ENCODE measurements at regions not wholly inside any gene's neighbourhood (a gene's known extent, or its start where the extent isn't known, plus 50 kb on each side); places are given as distances from the start of the nearest gene placed in this dataset.

DNA sequence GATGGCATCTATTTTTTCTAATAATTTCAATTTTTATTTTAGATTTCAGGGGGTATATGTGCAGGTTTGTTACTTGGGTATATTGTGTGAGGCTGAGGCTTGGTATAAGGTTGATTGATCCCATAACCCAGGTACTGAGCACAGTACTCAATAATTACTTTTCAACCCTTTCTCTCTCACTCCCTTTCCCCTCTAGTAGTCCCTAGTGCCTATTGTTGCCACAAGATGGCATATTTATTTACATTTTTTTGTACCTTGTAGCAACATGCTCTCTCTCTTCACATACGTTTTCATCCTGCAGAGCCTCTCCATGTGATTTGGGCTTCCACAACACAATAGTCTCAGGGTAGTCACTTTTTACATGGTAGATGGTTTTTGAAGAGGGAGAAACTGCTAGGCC, 172.0 kb downstream of the ATOH1 start:
- TF ChIP-seq GATA3 (IDR thresholded peaks at IDR 0.05; ENCODE audit: low read depth, low read length) (no peak), GATA2 (IDR thresholded peaks at IDR 0.05; ENCODE audit: low read depth, low read length) (no peak)

Measured in SH-SY5Y (cell line).